Esophagus squamous epithelium (tissue), 5 donors: ENCODE measurements at regions not wholly inside any gene's neighbourhood (a gene's known extent, or its start where the extent isn't known, plus 50 kb on each side); places are given as distances from the start of the nearest gene placed in this dataset.
A peak's percentile ranks its signal among the peaks of the same experiment; 100 is the strongest.

Experiments used
- DNase-seq: peaks from one replicate; lab custom pipeline; 2025; lab: John Stamatoyannopoulos, UW
- H3K27ac ChIP-seq, 4 donors: fragments of 200-600 bp; sonication (generic); one replicate each; pipeline ENCODE4 v1.5.1; 2016 to 2019; ENCODE audit warnings: mild to moderate bottlenecking in 1 of 4
- H3K27me3 ChIP-seq, 4 donors: fragments of 200-600 bp; sonication (generic); 1 replicate in 3 of 4; 2 replicates in 1 of 4; pipeline versions ENCODE4 v1.5.1 to v1.6.0; 2017 to 2021; ENCODE audit warnings: antibody characterized with exemption in 1 of 4
- H3K36me3 ChIP-seq, 3 donors: fragments of 200-600 bp; sonication (generic); one replicate each; pipeline ENCODE4 v1.5.1; 2016 to 2019
- H3K4me1 ChIP-seq, 3 donors: fragments of 200-600 bp; sonication (generic); one replicate each; pipeline ENCODE4 v1.5.1; 2017 to 2019
- H3K4me3 ChIP-seq, 4 donors: fragments of 200-600 bp; sonication (generic); 1 replicate in 3 of 4; 2 replicates in 1 of 4; pipeline ENCODE4 v1.5.1; 2016 to 2019; ENCODE audit warnings: mild to moderate bottlenecking in 2 of 4, moderate library complexity in 1 of 4
- H3K9me3 ChIP-seq, 3 donors: fragments of 200-600 bp; sonication (generic); one replicate each; pipeline ENCODE4 v1.5.1; 2016 to 2019
- POLR2A ChIP-seq, 4 donors: fragments of 450-650 bp; IDR thresholded peaks; one replicate each; pipeline ENCODE4 v1.6.1; 2017; ENCODE audit warnings: antibody characterized with exemption in 4 of 4, mild to moderate bottlenecking in 4 of 4, moderate library complexity in 3 of 4
- WGBS, 2 donors: methylation state at CpG; one replicate each; pipeline ENCODE4 v1.1.5; 2018; 5-methylcytosine and 5-hydroxymethylcytosine counted together
- intact Hi-C: fragments of 100-400 bp; cut with DNase I; formaldehyde crosslinking; loops from one replicate; pipeline ENCODE4 v1.15.0; 2022
- TF ChIP-seq, protein P1 (sequence below), 6 experiments: fragments of 450-650 bp in 4 of 6; fragments of 200-600 bp in 2 of 6; sonication (generic) in 2 of 6; IDR thresholded peaks; one replicate each; pipeline ENCODE4 v1.5.1; 2016 to 2019; ENCODE audit warnings: antibody characterized with exemption in 6 of 6, mild to moderate bottlenecking in 4 of 6, moderate library complexity in 4 of 6
- donor health status: DM: yes; HTN: yes; CAD: no.

DNA sequence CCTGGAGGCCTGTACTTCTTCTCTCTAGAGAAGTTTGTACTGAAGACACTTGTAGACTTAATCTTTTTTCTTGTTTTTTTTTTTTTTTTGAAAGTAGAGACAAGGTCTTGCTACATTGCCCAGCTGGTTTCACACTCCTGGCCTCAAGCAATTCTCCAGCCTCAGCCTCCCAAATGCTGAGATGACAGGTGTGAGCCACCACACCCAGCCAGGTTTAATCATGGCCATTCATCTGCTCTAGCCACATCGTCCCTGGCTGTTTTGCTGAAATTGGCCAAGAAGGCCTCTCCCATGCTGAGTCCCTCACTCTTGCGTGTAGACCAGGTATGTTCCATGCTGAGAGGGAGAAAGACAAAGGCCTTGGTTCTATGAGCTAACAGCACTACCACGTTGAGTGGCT is 176.2 kb downstream of the JCAD start:
- WGBS, 2 donors: 60 to 76% methylated on average over 1 to 3 of the region's 3 CpGs
- intact Hi-C loops: no loop called here
- no peak for TF ChIP-seq POLR2A (IDR thresholded peaks at IDR 0.05)
- TF ChIP-seq, protein P1, sequence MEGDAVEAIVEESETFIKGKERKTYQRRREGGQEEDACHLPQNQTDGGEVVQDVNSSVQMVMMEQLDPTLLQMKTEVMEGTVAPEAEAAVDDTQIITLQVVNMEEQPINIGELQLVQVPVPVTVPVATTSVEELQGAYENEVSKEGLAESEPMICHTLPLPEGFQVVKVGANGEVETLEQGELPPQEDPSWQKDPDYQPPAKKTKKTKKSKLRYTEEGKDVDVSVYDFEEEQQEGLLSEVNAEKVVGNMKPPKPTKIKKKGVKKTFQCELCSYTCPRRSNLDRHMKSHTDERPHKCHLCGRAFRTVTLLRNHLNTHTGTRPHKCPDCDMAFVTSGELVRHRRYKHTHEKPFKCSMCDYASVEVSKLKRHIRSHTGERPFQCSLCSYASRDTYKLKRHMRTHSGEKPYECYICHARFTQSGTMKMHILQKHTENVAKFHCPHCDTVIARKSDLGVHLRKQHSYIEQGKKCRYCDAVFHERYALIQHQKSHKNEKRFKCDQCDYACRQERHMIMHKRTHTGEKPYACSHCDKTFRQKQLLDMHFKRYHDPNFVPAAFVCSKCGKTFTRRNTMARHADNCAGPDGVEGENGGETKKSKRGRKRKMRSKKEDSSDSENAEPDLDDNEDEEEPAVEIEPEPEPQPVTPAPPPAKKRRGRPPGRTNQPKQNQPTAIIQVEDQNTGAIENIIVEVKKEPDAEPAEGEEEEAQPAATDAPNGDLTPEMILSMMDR (IDR thresholded peaks at IDR 0.05): no peak
- peaks cover 3 to 17% (median 4%) of the 10 kb centered on the region in 3 donors for H3K4me1 ChIP-seq
- no peak overlapping the region for H3K27ac ChIP-seq
- no peaks in the 10 kb centered on the region for H3K9me3 ChIP-seq
- H3K4me3 ChIP-seq: no peak overlapping the region
- DNase-seq: no peak
- H3K36me3 ChIP-seq: no peaks in the 10 kb centered on the region
- H3K27me3 ChIP-seq: no peaks in the 10 kb centered on the region

GRCh38 chr10:29882766-29883165 is 176.6 kb downstream of the JCAD start:
- no peak overlapping the region for H3K4me3 ChIP-seq
- DNase-seq: no peak
- H3K36me3 ChIP-seq: no peaks in the 10 kb centered on the region
- intact Hi-C loops: no loop called here
- WGBS, 2 donors: 76 to 99% methylated on average over 5 to 7 of the region's 7 CpGs
- TF ChIP-seq, protein P1 (IDR thresholded peaks at IDR 0.05): no peak
- TF ChIP-seq POLR2A (IDR thresholded peaks at IDR 0.05): no peak
- H3K27me3 ChIP-seq: no peaks in the 10 kb centered on the region
- H3K9me3 ChIP-seq: no peaks in the 10 kb centered on the region
- peak overlapping the region in 1 of 4 donors; percentile 52 for H3K27ac ChIP-seq
- H3K4me1 ChIP-seq: peaks cover 4 to 18% (median 7%) of the 10 kb centered on the region in 3 donors

- Histone ChIP-seq H3K27ac (peak overlapping the region in 3 of 4 donors; percentile 52 to 77 (median 54)), H3K4me1 (peaks cover 4 to 18% (median 8%) of the 10 kb centered on the region in 3 donors), H3K27me3 (no peaks in the 10 kb centered on the region), H3K9me3 (no peaks in the 10 kb centered on the region), H3K4me3 (no peak overlapping the region), H3K36me3 (no peaks in the 10 kb centered on the region)
- intact Hi-C loops: no loop called here
- TF ChIP-seq, protein P1 (IDR thresholded peaks at IDR 0.05): no peak
- no peak for TF ChIP-seq POLR2A (IDR thresholded peaks at IDR 0.05)
- DNase-seq: no peak
- 76 to 78% methylated on average over 5 of the region's 5 CpGs for whole genome bisulfite sequencing, 2 donors
These were observed 177.6 kb downstream of the JCAD start for GRCh38 chr10:29881811-29882210.

- Histone ChIP-seq H3K27ac (peak overlapping the region in 3 of 4 donors; percentile 52 to 77 (median 63)), H3K4me3 (no peak overlapping the region), H3K36me3 (no peaks in the 10 kb centered on the region), H3K4me1 (peaks cover 4 to 18% (median 8%) of the 10 kb centered on the region in 3 donors), H3K9me3 (no peaks in the 10 kb centered on the region), H3K27me3 (no peaks in the 10 kb centered on the region)
- TF ChIP-seq POLR2A (IDR thresholded peaks at IDR 0.05): no peak
- TF ChIP-seq, protein P1 (IDR thresholded peaks at IDR 0.05): no peak
- 64 to 75% methylated on average over 9 of the region's 9 CpGs for WGBS, 2 donors
- no peak for DNase-seq
- intact Hi-C loops: no loop called here
These were observed 178.0 kb downstream of the JCAD start for GRCh38 chr10:29881336-29881771.

DNA sequence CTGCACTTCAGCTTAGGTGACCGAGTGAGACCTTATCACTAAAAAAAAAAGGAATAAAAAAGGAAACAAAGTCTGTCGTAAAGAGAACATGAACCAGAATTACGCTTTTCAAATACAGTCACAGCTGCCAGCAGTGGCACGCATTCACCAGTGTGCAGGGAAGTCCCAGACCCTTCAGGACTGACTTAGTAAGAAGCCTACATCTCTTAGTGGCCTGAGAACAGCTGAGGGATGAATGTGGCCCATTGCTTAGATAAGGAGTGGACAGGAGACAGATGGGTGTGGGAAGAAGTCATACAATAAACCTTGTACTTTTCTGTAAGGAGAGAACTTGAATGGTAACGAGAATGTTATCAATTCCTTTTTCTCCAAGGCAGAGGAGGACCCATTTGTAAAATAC is 178.5 kb downstream of the JCAD start:
- peak overlapping the region in 3 of 4 donors; percentile 52 to 77 (median 63) for H3K27ac ChIP-seq
- 71 to 76% methylated on average over 5 of the region's 5 CpGs for WGBS, 2 donors
- H3K4me1 ChIP-seq: peaks cover 4 to 18% (median 8%) of the 10 kb centered on the region in 3 donors
- no peak overlapping the region for H3K4me3 ChIP-seq
- TF ChIP-seq POLR2A (IDR thresholded peaks at IDR 0.05): no peak
- TF ChIP-seq, protein P1 (IDR thresholded peaks at IDR 0.05): no peak
- H3K36me3 ChIP-seq: no peaks in the 10 kb centered on the region
- no peaks in the 10 kb centered on the region for H3K27me3 ChIP-seq
- no peaks in the 10 kb centered on the region for H3K9me3 ChIP-seq
- no peak for DNase-seq
- intact Hi-C loops: no loop called here
